Tibial nerve (tissue), 4 donors: ENCODE measurements at regions not wholly inside any gene's neighbourhood (a gene's known extent, or its start where the extent isn't known, plus 50 kb on each side); places are given as distances from the start of the nearest gene placed in this dataset.

ENCODE experiments used
- DNase-seq, 2 donors: peaks; one replicate each; pipeline ENCODE4 v3.0.0-alpha.2; 2019; ENCODE audit warnings: low spot score in 2 of 2
- H3K27ac ChIP-seq, 4 donors: fragments of 200-600 bp; sonication (generic) in 3 of 4; one replicate each; pipeline ENCODE4 v1.5.1; 2017 to 2019; ENCODE audit warnings: mild to moderate bottlenecking in 1 of 4
- H3K27me3 ChIP-seq, 2 donors: fragments of 200-600 bp; sonication (generic) in 1 of 2; one replicate each; pipeline versions ENCODE4 v1.5.1 to v1.6.0; 2017 to 2019
- H3K36me3 ChIP-seq, 3 donors: fragments of 200-600 bp; sonication (generic); one replicate each; pipeline ENCODE4 v1.5.1; 2018 to 2019
- H3K4me1 ChIP-seq, 4 donors: fragments of 200-600 bp; sonication (generic) in 3 of 4; one replicate each; pipeline ENCODE4 v1.5.1; 2017 to 2019
- H3K4me3 ChIP-seq, 4 donors: fragments of 200-600 bp; sonication (generic) in 3 of 4; one replicate each; pipeline ENCODE4 v1.5.1; 2017 to 2019; ENCODE audit warnings: mild to moderate bottlenecking in 1 of 4, moderate library complexity in 1 of 4
- H3K9me3 ChIP-seq, 4 donors: fragments of 200-600 bp; sonication (generic) in 3 of 4; one replicate each; pipeline ENCODE4 v1.5.1; 2017 to 2019
- CTCF ChIP-seq, 5 experiments: fragments of 200-600 bp in 3 of 5; fragments of 450-650 bp in 2 of 5; sonication (generic) in 3 of 5; IDR thresholded peaks; one replicate each; pipeline ENCODE4 v1.5.1; 2016 to 2019; ENCODE audit warnings: antibody characterized with exemption in 5 of 5, mild to moderate bottlenecking in 3 of 5, moderate library complexity in 2 of 5
- EP300 ChIP-seq, 2 donors: sonication (generic); formaldehyde crosslinking; IDR thresholded peaks; one replicate each; pipeline ENCODE4 v1.6.1; 2017; ENCODE audit warnings: antibody characterized with exemption in 2 of 2, mild to moderate bottlenecking in 1 of 2
- POLR2A ChIP-seq, 2 donors: fragments of 450-650 bp; IDR thresholded peaks; one replicate each; pipeline ENCODE4 v1.6.1; 2017; ENCODE audit warnings: antibody characterized with exemption in 2 of 2, mild to moderate bottlenecking in 2 of 2, moderate library complexity in 2 of 2
- WGBS, 2 donors: methylation state at CpG; one replicate each; pipeline ENCODE4 v1.1.5; 2018; 5-methylcytosine and 5-hydroxymethylcytosine counted together

DNA sequence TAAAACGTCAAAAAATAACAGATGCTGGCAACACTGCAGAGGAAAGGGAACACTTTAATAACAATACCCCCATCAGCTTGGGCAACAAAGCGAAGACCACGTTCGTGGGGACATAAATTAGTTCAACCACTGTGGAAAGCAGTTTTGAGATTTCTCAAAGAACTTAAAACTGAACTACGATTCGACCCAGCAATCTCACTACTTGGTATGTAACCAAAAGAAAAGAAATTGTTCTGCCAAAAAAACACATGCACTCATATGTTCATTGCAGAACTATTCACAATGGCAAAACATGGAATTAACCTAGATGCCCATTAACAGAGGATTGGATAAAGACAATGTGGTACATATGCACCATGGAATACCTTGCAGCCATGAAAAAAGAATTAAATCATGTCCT is 81.2 kb upstream of the RAP1B start:
- TF ChIP-seq POLR2A (IDR thresholded peaks at IDR 0.05) (no peak), CTCF (IDR thresholded peaks at IDR 0.05) (no peak), EP300 (IDR thresholded peaks at IDR 0.05) (no peak)
- Histone ChIP-seq H3K27me3 (no peaks in the 10 kb centered on the region), H3K9me3 (peaks cover 0 to 2% (median 0%) of the 10 kb centered on the region in 4 donors), H3K4me1 (peaks cover 0 to 18% (median 0%) of the 10 kb centered on the region in 4 donors), H3K4me3 (no peak overlapping the region), H3K36me3 (no peaks in the 10 kb centered on the region), H3K27ac (no peak overlapping the region)
- no peak for DNase-seq
- whole genome bisulfite sequencing, 2 donors, result 56% methylated on average over 6 of the region's 6 CpGs

- Histone ChIP-seq H3K4me3 (no peak overlapping the region), H3K27ac (no peak overlapping the region)
- WGBS, 2 donors, result 83 to 88% methylated on average over 5 of the region's 5 CpGs
Observed at GRCh38 chr12:68529869-68530268, 80.8 kb upstream of the RAP1B start.

GRCh38 chr12:68530299-68530698 is 80.4 kb upstream of the RAP1B start:
- H3K36me3 ChIP-seq, result no peaks in the 10 kb centered on the region
- no peak overlapping the region for H3K4me3 ChIP-seq
- DNase-seq, result no peak
- H3K4me1 ChIP-seq, result peaks cover 0 to 18% (median 0%) of the 10 kb centered on the region in 4 donors
- WGBS, 2 donors, result 95% methylated on average over 4 of the region's 4 CpGs
- peaks cover 0 to 2% (median 0%) of the 10 kb centered on the region in 4 donors for H3K9me3 ChIP-seq
- peak overlapping the region in 2 of 4 donors; percentile 39 to 53 for H3K27ac ChIP-seq
- no peaks in the 10 kb centered on the region for H3K27me3 ChIP-seq
- TF ChIP-seq EP300 (IDR thresholded peaks at IDR 0.05), result no peak
- no peak for TF ChIP-seq CTCF (IDR thresholded peaks at IDR 0.05)
- TF ChIP-seq POLR2A (IDR thresholded peaks at IDR 0.05), result no peak

More at GRCh38 chr12:68529869-68530268, 80.8 kb upstream of the RAP1B start:
- Histone ChIP-seq H3K9me3 (peaks cover 0 to 2% (median 0%) of the 10 kb centered on the region in 4 donors), H3K4me1 (peaks cover 0 to 18% (median 0%) of the 10 kb centered on the region in 4 donors), H3K27me3 (no peaks in the 10 kb centered on the region), H3K36me3 (no peaks in the 10 kb centered on the region)
- TF ChIP-seq POLR2A (IDR thresholded peaks at IDR 0.05) (no peak), CTCF (IDR thresholded peaks at IDR 0.05) (no peak), EP300 (IDR thresholded peaks at IDR 0.05) (no peak)
- DNase-seq, result no peak

DNA sequence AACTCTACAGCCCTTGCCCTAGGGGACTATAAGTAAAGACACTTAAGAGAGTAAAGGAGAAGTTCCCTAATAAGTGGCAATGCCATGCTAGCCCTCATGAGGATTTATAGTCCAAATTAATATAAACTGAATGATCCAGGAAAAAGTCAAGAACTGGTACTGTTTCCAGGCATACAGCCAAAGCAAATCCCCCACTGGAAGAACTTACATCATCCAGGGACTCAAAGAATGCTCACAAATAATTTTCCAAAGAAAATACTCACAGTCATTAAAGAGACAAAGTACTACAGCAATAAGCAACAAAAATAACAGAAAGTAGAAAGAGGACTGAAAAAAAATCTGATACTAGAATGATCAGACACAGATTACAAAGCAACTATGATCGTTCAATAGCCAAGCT is 79.7 kb upstream of the RAP1B start:
- H3K36me3 ChIP-seq, result no peaks in the 10 kb centered on the region
- TF ChIP-seq POLR2A (IDR thresholded peaks at IDR 0.05), result no peak
- TF ChIP-seq EP300 (IDR thresholded peaks at IDR 0.05), result peak in 1 of 2 donors; percentile 64
- peaks cover 0 to 2% (median 0%) of the 10 kb centered on the region in 4 donors for H3K9me3 ChIP-seq
- H3K4me1 ChIP-seq, result peaks cover 0 to 18% (median 0%) of the 10 kb centered on the region in 4 donors
- DNase-seq, result peak in 1 of 2 donors; percentile 68
- no peak overlapping the region for H3K4me3 ChIP-seq
- WGBS, 2 donors, result 12 to 28% methylated on average over 1 of the region's 1 CpG
- no peaks in the 10 kb centered on the region for H3K27me3 ChIP-seq
- peak overlapping the region in 2 of 4 donors; percentile 39 to 54 for H3K27ac ChIP-seq

GRCh38 chr12:68532204-68532886 is 78.4 kb upstream of the RAP1B start:
- Histone ChIP-seq H3K9me3 (peaks cover 0 to 2% (median 0%) of the 10 kb centered on the region in 4 donors), H3K4me3 (no peak overlapping the region), H3K27ac (peak overlapping the region in 2 of 4 donors; percentile 68 to 71), H3K4me1 (peaks cover 0 to 25% (median 0%) of the 10 kb centered on the region in 4 donors), H3K27me3 (no peaks in the 10 kb centered on the region), H3K36me3 (no peaks in the 10 kb centered on the region)
- DNase-seq, result no peak
- TF ChIP-seq EP300 (IDR thresholded peaks at IDR 0.05), result peak in 1 of 2 donors; percentile 52
- TF ChIP-seq CTCF (IDR thresholded peaks at IDR 0.05), result no peak
- TF ChIP-seq POLR2A (IDR thresholded peaks at IDR 0.05), result no peak
- WGBS, 2 donors, result 49 to 60% methylated on average over 1 of the region's 1 CpG
